K562 (cell line): ENCODE measurements at regions not wholly inside any gene's neighbourhood (a gene's known extent, or its start where the extent isn't known, plus 50 kb on each side); places are given as distances from the start of the nearest gene placed in this dataset.

ENCODE experiments used
- BRCA1 ChIP-seq, 2 experiments: fragments of 450-650 bp in 1 of 2; sonication (generic) in 1 of 2; formaldehyde crosslinking in 1 of 2; IDR thresholded peaks; 2 replicates each; pipeline versions ENCODE4 v1.5.0 to v1.6.1; 2017 to 2020; ENCODE audit warnings: mild to moderate bottlenecking in 1 of 2, missing genetic modification reagents in 1 of 2
- KAT8 ChIP-seq: fragments of 450-650 bp; IDR thresholded peaks from 2 replicates; pipeline ENCODE4 v1.6.1; 2016; ENCODE audit warnings: low read depth, mild to moderate bottlenecking
- PCBP1 ChIP-seq: fragments of 200-400 bp; formaldehyde crosslinking; IDR thresholded peaks from 2 replicates; pipeline ENCODE4 v1.6.1; 2018; ENCODE audit warnings: mild to moderate bottlenecking, low read depth, low read length; ENCODE audit not compliant: poor library complexity, severe bottlenecking
- PHF8 ChIP-seq: fragments of 200-600 bp; sonication (generic); IDR thresholded peaks from 2 replicates; pipeline ENCODE4 v1.6.1; 2012; ENCODE audit warnings: mixed run types, mild to moderate bottlenecking, inconsistent platforms, low read length, moderate library complexity, borderline replicate concordance
- SMAD1 ChIP-seq: fragments of 150-350 bp; IDR thresholded peaks from 2 replicates; pipeline ENCODE4 v1.6.1; 2014; ENCODE audit warnings: low read length, low read depth; ENCODE audit not compliant: partially characterized antibody
- TBP ChIP-seq: optimal IDR thresholded peaks from 2 replicates; pipeline ENCODE3; 2011; ENCODE audit warnings: low read depth, low read length, improper control_type of control experiment
- YBX1 ChIP-seq: fragments of 450-650 bp; IDR thresholded peaks from 2 replicates; pipeline ENCODE4 v1.7.1; 2016; ENCODE audit warnings: mild to moderate bottlenecking
- ZNF274 ChIP-seq: IDR thresholded peaks from 2 replicates; pipeline ENCODE4 v1.6.1; 2011; ENCODE audit warnings: low read depth, mild to moderate bottlenecking, low read length, moderate library complexity, borderline replicate concordance
- ZNF282 ChIP-seq: sonication (generic); formaldehyde crosslinking; IDR thresholded peaks from 2 replicates; pipeline ENCODE4 v1.8.1; 2023; ENCODE audit warnings: missing genetic modification reagents
- TF ChIP-seq, protein P1 (sequence below): sonication (generic); formaldehyde crosslinking; IDR thresholded peaks from 2 replicates; pipeline ENCODE4 v1.9.0; 2022; ENCODE audit warnings: mild to moderate bottlenecking, missing genetic modification reagents
- TF ChIP-seq, protein P2 (sequence below): fragments of 250-450 bp; sonication (Bioruptor Pico); IDR thresholded peaks from 2 replicates; pipeline ENCODE4 v1.4.0; 2020; ENCODE audit warnings: mild to moderate bottlenecking, moderate library complexity
- TF ChIP-seq, protein P3 (sequence below): sonication (generic); formaldehyde crosslinking; IDR thresholded peaks from 2 replicates; pipeline ENCODE4 v1.5.0; 2020; ENCODE audit warnings: missing genetic modification reagents

DNA sequence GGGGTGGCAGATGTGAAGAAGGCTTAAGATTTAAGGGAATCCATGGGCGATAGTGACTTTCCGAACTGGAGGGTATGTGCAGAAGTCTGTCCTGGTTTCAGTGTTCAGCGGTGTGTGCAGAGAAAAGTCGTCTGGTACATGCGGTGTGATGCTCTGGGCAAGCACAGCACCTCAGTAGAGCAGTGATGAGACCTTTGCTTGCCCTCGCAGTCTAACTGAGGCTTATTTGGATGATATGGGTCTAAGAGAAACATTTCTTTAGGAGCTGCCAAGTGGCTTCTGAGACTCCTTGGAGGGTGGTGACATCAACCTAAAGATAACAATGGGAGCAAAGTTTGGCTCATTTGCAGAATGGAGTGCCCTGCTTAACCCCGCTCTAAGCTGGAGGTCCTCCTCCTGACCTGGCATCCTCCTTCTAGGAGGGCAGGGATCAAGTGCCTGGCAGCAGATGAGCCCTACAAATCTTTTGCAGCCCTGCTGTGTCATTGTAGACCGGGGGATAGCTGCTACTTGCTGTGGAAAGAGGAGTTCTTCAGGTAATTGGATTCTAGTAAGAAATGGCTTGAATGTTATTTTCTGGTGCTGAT lies 228.1 kb upstream of the AZI2 start:
- TF ChIP-seq, protein P1, sequence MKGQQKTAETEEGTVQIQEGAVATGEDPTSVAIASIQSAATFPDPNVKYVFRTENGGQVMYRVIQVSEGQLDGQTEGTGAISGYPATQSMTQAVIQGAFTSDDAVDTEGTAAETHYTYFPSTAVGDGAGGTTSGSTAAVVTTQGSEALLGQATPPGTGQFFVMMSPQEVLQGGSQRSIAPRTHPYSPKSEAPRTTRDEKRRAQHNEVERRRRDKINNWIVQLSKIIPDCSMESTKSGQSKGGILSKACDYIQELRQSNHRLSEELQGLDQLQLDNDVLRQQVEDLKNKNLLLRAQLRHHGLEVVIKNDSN (CRISPR knock-in tag), result no peak
- TF ChIP-seq SMAD1, result no peak
- no peak for TF ChIP-seq KAT8
- no peak for TF ChIP-seq ZNF282 (CRISPR knock-in tag)
- TF ChIP-seq PHF8, result no peak
- TF ChIP-seq YBX1, result no peak
- no peak for TF ChIP-seq ZNF274
- no peak for TF ChIP-seq TBP
- TF ChIP-seq, protein P2, sequence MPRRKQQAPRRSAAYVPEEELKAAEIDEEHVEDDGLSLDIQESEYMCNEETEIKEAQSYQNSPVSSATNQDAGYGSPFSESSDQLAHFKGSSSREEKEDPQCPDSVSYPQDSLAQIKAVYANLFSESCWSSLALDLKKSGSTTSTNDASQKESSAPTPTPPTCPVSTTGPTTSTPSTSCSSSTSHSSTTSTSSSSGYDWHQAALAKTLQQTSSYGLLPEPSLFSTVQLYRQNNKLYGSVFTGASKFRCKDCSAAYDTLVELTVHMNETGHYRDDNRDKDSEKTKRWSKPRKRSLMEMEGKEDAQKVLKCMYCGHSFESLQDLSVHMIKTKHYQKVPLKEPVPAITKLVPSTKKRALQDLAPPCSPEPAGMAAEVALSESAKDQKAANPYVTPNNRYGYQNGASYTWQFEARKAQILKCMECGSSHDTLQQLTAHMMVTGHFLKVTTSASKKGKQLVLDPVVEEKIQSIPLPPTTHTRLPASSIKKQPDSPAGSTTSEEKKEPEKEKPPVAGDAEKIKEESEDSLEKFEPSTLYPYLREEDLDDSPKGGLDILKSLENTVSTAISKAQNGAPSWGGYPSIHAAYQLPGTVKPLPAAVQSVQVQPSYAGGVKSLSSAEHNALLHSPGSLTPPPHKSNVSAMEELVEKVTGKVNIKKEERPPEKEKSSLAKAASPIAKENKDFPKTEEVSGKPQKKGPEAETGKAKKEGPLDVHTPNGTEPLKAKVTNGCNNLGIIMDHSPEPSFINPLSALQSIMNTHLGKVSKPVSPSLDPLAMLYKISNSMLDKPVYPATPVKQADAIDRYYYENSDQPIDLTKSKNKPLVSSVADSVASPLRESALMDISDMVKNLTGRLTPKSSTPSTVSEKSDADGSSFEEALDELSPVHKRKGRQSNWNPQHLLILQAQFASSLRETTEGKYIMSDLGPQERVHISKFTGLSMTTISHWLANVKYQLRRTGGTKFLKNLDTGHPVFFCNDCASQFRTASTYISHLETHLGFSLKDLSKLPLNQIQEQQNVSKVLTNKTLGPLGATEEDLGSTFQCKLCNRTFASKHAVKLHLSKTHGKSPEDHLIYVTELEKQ (CRISPR knock-in tag), result no peak
- TF ChIP-seq, protein P3, sequence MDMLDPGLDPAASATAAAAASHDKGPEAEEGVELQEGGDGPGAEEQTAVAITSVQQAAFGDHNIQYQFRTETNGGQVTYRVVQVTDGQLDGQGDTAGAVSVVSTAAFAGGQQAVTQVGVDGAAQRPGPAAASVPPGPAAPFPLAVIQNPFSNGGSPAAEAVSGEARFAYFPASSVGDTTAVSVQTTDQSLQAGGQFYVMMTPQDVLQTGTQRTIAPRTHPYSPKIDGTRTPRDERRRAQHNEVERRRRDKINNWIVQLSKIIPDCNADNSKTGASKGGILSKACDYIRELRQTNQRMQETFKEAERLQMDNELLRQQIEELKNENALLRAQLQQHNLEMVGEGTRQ (CRISPR knock-in tag), result no peak
- no peak for TF ChIP-seq PCBP1
- no peak for TF ChIP-seq BRCA1 (IDR thresholded peaks at IDR 0.05)
- no peak for TF ChIP-seq BRCA1 (CRISPR knock-in tag; IDR thresholded peaks at IDR 0.05)
